ENCODE measurements at regions not wholly inside any gene's neighbourhood (a gene's known extent, or its start where the extent isn't known, plus 50 kb on each side); places are given as distances from the start of the nearest gene placed in this dataset.

DNA sequence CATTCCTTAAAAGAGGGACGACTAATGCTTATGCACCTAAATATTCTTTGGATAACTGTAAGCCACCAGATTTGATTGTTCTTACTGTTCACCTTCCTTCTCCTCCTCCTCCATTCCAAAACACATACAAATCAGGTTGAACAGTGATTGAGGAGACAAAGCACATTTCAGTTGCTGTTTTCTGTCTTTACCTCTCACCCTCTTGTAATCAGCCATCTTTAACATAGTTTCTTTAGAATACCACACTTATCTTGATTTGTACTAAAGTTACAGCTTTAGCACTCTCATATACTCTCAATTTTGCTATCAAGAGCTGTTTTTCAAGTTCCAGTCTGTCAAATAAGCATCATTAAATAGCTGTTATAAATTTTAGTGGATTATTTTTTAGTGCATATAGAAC, 338.3 kb upstream of the RGS6 start:
- no peak overlapping the region for H3K27ac ChIP-seq
- TF ChIP-seq, protein P1, sequence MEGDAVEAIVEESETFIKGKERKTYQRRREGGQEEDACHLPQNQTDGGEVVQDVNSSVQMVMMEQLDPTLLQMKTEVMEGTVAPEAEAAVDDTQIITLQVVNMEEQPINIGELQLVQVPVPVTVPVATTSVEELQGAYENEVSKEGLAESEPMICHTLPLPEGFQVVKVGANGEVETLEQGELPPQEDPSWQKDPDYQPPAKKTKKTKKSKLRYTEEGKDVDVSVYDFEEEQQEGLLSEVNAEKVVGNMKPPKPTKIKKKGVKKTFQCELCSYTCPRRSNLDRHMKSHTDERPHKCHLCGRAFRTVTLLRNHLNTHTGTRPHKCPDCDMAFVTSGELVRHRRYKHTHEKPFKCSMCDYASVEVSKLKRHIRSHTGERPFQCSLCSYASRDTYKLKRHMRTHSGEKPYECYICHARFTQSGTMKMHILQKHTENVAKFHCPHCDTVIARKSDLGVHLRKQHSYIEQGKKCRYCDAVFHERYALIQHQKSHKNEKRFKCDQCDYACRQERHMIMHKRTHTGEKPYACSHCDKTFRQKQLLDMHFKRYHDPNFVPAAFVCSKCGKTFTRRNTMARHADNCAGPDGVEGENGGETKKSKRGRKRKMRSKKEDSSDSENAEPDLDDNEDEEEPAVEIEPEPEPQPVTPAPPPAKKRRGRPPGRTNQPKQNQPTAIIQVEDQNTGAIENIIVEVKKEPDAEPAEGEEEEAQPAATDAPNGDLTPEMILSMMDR (conservative IDR thresholded peaks at IDR 0.05) = no peak

GRCh38 chr14:71594821-71595220, 337.4 kb upstream of the RGS6 start:
- H3K27ac ChIP-seq = no peak overlapping the region
- TF ChIP-seq, protein P1 (conservative IDR thresholded peaks at IDR 0.05) = no peak

GRCh38 chr14:71595441-71595840, 336.8 kb upstream of the RGS6 start:
- TF ChIP-seq, protein P1 (conservative IDR thresholded peaks at IDR 0.05) = no peak
- H3K27ac ChIP-seq = no peak overlapping the region

DNA sequence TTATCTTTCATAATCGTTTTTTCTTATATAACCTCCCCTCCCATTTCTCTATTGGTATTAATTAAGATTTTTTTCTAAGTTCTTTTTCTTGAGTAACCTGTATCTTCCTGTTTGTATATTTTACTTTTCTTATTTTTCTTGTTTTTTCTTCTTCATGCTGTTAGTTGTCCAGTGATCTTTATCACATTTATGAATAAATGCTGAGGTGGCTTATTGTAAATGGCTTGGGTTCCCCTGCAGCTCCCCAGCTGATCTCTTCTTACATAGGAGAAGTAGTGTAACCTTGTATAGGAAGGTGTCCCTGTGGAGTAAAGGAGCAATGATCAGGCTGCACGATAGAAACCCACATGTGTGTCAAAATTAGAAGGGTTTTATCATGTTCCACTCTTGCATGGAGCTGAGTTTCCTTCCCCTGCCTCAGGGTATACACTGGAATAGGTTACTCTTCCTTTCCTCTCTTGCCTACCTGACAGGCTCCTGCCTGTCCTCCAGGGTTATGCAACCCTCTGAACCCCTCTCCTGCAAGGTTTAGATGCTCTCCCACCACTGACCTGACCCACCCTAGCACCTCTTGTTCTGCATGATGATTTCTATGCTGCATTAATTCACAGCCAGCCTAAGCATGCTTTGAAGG, 334.8 kb upstream of the RGS6 start:
- H3K27ac ChIP-seq = no peak overlapping the region

GRCh38 chr14:71597955-71598660, 334.1 kb upstream of the RGS6 start:
- no peak overlapping the region for H3K27ac ChIP-seq

More for the DNA sequence above, 334.8 kb upstream of the RGS6 start:
- TF ChIP-seq, protein P1 (conservative IDR thresholded peaks at IDR 0.05) = no peak

DNA sequence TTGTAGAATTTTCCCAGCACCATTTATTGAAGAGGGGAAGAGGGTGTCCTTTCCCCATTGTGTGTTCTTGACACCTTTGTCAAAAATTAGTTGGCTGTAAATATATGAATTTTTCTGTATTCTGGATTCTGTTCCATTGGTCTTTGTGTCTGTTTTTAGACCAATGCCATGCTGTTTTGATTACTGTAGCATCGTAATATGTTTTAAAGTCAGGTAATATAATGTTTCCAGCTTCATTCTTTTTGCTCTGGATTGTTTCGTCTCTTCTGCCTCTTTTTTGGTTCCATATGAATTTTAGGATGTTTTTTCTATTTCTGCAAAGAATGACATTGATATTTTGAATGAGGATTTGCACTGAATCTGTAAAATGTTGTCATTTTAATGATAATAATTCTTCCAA, 331.9 kb upstream of the RGS6 start:
- TF ChIP-seq, protein P1 (conservative IDR thresholded peaks at IDR 0.05) = no peak
- no peak overlapping the region for H3K27ac ChIP-seq

More at GRCh38 chr14:71597955-71598660, 334.1 kb upstream of the RGS6 start:
- TF ChIP-seq, protein P1 (conservative IDR thresholded peaks at IDR 0.05) = no peak

DNA sequence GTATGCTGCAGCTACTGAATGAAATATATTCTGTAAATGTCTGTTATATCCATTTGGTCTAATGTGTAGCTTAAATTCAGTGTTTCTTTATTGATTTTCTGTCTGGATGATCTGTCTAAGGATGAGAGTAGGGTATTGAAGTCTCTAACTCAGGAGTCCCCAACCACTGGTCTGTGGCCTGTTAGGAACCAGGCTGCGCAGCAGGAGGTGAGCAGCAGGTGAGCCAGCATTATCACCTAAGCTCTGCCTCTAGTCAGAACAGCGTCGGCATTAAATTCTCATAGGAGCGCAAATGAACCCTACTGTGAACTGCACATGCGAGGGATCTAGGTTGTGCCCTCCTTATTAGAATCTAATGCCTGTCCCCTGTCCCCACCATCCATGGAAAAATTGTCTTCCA, 329.7 kb upstream of the RGS6 start:
- TF ChIP-seq, protein P1 (conservative IDR thresholded peaks at IDR 0.05) = no peak
- H3K27ac ChIP-seq = no peak overlapping the region
